ENCODE measurements at regions not wholly inside any gene's neighbourhood (a gene's known extent, or its start where the extent isn't known, plus 50 kb on each side); places are given as distances from the start of the nearest gene placed in this dataset.

- DNase-seq (ENCODE audit: low read depth in 2 of 2) = no peak
These were observed 187.4 kb downstream of the C16orf95 start for GRCh38 chr16:87129771-87130170.

GRCh38 chr16:87131061-87131995 is 185.9 kb downstream of the C16orf95 start:
- no peak for DNase-seq (ENCODE audit: low read depth in 2 of 2)

DNA sequence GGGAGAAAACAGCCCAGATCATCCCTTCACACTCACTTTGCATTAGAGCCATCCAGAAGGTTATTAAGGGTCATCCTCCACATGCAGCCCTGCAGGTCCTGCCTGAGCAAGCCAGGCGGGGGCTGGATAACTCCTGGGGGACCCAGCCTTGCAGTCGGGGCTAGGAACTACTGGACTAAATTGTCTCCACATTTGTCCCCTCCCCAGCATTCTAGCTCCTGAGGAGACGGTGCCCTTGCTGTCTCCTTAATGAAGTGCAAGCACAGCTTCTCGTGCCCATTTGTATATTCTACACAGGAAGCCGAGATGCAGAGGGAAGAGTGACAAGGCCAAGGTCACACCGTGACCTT is 185.2 kb downstream of the C16orf95 start:
- no peak for DNase-seq (ENCODE audit: low read depth in 2 of 2)

DNA sequence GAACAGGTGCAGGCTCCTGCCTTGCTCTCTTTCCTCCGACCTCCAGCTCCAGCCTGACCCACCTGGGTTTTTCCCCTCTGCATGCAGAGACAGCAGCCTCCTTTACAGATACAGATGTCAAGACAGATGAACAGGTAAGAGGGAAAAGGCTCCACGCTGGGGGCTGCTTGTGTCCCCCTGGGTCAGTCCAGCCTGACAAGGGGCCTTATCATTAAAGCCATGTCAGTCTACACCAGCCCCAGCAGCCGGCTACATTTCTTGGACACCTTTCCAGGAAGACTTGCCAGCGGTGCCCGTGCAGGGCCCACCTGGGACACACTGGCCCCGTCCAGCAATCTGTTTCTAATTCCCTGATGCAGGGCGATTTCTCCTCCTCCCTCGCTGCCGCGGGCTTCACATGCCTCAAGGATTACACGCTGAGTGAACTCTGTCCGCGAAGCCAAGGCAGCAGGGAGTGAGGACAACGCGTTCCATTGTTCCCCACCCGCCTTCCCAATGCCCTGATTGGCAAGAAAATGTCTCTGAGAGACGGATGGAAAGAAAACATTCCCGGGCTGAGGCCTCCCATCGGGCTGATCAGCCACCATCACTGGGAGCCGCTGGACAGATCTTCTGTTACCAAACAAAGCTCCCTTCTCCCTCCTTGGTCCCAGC is 184.7 kb downstream of the C16orf95 start:
- DNase-seq (ENCODE audit: low read depth in 2 of 2) = no peak

GRCh38 chr16:87133112-87133850 is 183.9 kb downstream of the C16orf95 start:
- no peak for DNase-seq (ENCODE audit: low read depth in 2 of 2)

GRCh38 chr16:87133966-87134627 is 183.1 kb downstream of the C16orf95 start:
- DNase-seq (ENCODE audit: low read depth in 2 of 2) = no peak

DNA sequence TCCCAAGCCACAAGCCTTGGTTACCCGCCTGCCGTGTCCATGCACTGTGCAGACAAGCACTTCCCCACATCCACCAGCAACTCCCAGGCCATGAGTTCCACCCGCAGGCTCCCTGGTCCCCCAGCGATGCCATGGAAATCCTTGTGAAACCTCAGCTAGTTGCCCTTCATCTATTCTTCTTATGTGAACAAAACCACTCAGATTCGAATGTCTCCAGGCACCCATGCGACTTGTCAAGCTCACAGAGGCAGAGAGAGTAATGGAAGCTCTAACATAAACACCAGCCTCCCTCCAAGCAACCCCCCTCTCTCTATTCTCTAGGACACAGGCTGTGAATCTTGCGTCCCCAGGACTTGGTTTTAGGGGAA is 182.6 kb downstream of the C16orf95 start:
- DNase-seq (ENCODE audit: low read depth in 2 of 2) = no peak

DNA sequence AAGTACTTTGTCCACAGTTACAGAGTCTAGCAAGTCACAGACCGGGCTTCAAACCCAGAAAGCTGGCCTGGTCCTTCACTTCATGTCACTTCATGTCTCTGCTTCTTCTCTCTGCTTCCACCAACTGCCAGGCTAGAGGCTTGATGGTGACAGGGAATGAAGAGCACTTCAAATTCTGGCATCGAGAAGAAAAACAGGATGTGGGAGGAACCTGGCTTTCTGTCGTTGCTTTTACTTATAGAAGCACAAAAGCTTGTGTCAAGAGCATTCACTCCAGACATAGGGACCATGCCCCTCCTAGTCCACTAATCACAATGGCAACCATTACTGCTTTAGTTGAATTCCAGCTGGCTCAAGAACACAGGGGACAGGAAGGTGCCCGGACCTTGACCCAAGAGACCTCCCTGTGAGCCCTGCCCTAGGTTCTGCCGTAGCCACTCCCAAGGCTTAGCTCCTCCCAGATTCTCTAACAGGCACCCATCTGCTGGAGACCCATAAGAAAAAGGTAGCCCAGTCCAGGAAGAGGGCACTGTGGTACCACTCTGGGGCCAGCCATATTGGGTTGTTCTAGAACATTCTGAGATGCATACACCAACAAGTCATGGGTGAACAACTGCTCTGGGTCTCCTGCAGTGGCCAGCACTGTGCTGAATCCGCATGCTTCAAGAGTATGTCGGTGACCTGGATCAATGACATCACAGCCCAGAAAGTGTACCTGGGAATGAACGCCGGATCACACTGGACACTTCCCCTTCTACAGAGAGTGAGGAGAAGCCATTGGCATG is 181.8 kb downstream of the C16orf95 start:
- no peak for DNase-seq (ENCODE audit: low read depth in 2 of 2)

DNA sequence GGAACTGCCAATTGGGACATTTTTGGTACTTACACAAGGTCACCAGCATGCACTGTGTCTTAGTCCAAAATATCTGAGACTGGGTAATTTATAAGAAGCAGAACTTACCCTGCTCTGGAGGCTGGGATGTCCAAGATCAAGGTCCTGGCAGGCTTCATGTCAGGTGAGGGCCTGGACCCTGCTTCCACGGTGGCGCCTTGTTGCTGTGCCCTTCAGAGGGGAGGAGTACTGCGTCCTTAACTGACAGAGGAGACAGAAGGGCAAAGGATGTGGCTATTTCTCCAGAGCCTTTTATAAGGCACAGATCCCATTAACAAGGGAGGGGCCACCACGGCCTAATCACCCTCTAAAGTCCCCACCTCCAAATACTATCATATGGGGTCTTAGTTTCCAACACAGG is 178.9 kb downstream of the C16orf95 start:
- no peak for DNase-seq (ENCODE audit: low read depth in 2 of 2)

- DNase-seq (ENCODE audit: low read depth in 2 of 2) = no peak
These were observed 178.4 kb downstream of the C16orf95 start for GRCh38 chr16:87138738-87139267.

- no peak for DNase-seq (ENCODE audit: low read depth in 2 of 2)
These were observed 176.7 kb downstream of the C16orf95 start for GRCh38 chr16:87140211-87141200.

GRCh38 chr16:87141402-87141801 is 175.8 kb downstream of the C16orf95 start:
- DNase-seq (ENCODE audit: low read depth in 2 of 2) = no peak

GRCh38 chr16:87143661-87144121 is 173.5 kb downstream of the C16orf95 start:
- no peak for DNase-seq (ENCODE audit: low read depth in 2 of 2)

GRCh38 chr16:87144232-87144631 is 173.0 kb downstream of the C16orf95 start:
- no peak for DNase-seq (ENCODE audit: low read depth in 2 of 2)

DNA sequence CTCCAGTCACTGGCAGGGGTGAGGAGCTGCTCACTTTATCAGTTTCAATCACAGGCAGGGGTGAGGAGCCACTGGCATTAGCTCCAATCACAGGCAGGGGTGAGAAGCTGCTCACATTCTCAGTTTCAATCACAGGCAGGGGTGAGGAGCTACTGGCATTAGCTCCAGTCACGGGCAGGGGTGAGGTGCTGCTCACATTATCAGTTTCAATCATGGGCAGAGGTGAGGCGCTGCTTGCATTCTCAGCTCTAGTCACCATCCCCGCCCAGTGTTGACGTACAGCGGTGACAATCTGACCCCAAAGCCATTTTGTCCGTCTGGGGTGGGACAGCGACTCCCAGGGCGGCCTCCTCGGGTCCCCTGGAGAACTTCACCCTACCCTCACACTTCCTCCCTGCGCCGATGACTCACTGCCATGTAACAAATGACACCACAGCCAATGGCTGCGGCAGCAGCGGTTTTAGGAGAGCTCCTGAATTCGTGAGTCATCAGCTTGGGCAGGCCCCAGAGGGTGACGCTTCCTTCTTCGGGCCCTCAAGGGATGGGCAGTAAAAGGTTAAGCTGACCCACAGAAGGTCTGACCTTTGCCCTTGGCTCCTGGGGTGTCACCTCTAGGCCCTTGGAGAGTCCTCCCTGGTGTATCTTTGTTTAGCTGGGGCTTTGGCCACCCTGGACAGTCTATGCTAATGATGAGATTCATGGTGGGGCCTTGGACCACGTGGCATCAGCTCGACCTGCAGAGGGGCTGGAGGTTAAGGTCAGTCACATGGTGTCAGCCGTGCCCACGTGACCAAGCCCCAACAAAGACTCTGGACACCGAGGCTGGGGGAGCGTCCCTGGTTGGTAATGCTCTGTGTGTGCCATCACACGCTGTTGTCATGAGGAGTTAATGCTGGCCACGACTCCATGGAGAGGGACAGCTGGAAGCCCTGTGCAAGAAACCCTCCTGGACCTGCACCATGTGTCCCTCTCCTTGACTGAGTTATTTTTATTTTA is 171.7 kb downstream of the C16orf95 start:
- no peak for DNase-seq (ENCODE audit: low read depth in 2 of 2)

DNA sequence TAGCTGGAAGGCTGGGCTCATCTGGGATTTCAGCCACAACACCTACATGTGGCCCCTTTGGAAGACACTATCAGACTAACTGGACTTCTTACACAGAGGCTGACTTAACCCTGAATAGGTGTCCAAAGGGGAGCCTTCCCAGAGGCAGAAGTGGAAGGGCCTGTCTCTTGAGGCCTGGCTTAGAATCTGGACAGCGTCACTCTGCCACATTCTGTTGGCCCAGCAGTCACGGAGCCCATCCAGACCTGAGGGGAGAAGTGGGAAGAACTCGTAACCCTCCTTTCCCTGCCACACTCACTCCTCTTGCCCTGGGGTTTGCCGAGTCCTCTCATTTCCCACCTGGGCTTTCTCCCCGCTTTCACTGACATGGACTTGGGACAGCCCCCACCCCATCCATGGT is 170.5 kb downstream of the C16orf95 start:
- DNase-seq (ENCODE audit: low read depth in 2 of 2) = no peak

- no peak for DNase-seq (ENCODE audit: low read depth in 2 of 2)
These were observed 168.1 kb downstream of the C16orf95 start for GRCh38 chr16:87149051-87149450.

GRCh38 chr16:87150262-87150661 is 166.9 kb downstream of the C16orf95 start:
- DNase-seq (ENCODE audit: low read depth in 2 of 2) = no peak
